GM06990 (cell line): ENCODE measurements at regions not wholly inside any gene's neighbourhood (a gene's known extent, or its start where the extent isn't known, plus 50 kb on each side); places are given as distances from the start of the nearest gene placed in this dataset.

Experiments
- DNase-seq: peaks from one replicate; pipeline ENCODE4 v3.0.0-alpha.2; 2011; ENCODE audit not compliant: insufficient read length; ENCODE audit errors: extremely low read depth
- H3K27me3 ChIP-seq: replicated peaks from 2 replicates; pipeline ENCODE4 v1.6.0; 2011; ENCODE audit warnings: low read length; ENCODE audit not compliant: control insufficient read depth, insufficient read depth
- H3K36me3 ChIP-seq: 2 replicates; pipeline ENCODE4 v1.5.1; 2011; ENCODE audit warnings: low read length; ENCODE audit not compliant: control insufficient read depth, insufficient read depth
- H3K4me3 ChIP-seq: replicated peaks from 2 replicates; pipeline ENCODE4 v1.5.1; 2011; ENCODE audit warnings: low read depth, mild to moderate bottlenecking, control low read depth, low read length
- TF ChIP-seq, protein P1 (sequence below): IDR thresholded peaks from 2 replicates; pipeline ENCODE4 v1.5.1; 2011; ENCODE audit warnings: low read length, control low read depth, mild to moderate bottlenecking, inconsistent platforms; ENCODE audit not compliant: insufficient read depth, poor library complexity, severe bottlenecking

DNA sequence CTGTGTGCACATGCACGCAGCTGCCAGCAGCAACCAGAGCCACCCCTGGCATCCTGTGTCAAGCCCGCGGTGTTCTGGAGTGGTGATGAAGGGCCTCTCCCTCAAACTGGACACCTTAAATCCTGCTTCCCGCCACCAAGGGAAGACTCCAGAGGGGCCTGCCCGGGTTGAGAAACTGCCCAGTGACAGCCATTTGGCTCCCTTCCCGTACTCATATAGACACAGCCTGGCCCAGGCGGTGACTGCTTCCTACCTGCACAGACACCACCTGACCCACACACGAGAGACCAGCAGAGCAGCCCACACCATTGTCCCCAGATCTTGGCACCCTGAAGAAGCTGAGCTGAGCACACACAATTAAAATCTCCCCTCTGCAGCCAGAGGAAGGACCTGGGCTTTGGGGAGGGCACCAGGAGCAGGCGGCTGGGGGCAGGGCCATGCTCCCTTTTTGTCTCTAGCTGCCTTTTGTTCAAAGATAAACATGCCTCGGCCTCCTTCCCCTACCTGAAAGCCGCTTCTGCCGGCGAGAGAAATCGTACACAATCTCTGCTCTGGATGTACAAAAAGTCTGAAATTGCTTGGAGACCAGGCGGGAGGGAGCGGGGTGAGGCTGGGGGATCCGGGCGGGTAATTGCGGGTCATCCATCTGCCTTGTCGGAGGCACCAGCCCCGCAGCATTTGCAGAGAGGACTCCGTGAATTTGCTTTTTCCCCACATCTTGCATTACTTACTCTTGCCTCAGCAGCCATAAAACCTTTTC is 78.4 kb downstream of the TSPAN17 start:
- no peak for DNase-seq
- Histone ChIP-seq H3K36me3 (no peaks in the 10 kb centered on the region), H3K27me3 (no peaks in the 10 kb centered on the region; the same call in none of the 2 replicates), H3K4me3 (no peak overlapping the region)
- TF ChIP-seq, protein P1, sequence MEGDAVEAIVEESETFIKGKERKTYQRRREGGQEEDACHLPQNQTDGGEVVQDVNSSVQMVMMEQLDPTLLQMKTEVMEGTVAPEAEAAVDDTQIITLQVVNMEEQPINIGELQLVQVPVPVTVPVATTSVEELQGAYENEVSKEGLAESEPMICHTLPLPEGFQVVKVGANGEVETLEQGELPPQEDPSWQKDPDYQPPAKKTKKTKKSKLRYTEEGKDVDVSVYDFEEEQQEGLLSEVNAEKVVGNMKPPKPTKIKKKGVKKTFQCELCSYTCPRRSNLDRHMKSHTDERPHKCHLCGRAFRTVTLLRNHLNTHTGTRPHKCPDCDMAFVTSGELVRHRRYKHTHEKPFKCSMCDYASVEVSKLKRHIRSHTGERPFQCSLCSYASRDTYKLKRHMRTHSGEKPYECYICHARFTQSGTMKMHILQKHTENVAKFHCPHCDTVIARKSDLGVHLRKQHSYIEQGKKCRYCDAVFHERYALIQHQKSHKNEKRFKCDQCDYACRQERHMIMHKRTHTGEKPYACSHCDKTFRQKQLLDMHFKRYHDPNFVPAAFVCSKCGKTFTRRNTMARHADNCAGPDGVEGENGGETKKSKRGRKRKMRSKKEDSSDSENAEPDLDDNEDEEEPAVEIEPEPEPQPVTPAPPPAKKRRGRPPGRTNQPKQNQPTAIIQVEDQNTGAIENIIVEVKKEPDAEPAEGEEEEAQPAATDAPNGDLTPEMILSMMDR: no peak

DNA sequence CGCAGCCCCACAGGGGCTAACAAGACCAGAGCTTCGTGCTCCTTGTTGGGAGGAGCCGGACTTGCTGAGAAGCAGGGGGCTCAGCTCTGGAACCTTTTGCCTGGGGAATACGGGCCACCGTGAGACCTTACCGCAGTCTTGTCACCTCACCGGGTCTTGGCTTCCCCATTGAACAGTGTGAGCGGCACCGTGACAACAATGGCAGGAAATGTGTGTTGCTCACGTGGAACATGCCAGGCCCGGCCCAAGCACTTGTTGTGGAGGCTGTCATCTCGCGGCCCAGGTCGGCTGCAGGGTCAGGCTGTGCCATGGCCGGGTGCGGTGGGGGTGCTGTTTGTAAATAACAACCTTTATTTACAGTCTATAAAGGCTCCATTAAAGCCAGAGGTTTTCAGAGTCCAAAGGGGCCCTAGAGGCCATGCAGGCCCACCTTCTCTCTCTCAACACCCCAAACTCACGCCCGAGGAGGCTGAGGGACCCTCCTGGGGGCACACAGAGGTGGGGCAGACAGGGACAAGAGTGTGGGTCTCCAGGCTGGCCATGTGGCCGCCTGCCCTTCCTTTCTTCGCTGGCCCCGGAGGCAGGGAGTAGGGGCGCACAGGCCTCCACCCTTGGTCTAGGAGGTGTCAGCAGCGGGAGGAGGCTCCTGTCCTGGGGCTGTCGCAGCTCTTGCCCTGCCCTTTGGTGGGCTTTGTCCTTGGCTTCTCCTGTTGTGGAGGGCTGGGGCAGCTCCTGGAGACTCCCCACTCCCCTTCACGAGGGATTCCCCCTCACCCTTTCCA is 79.7 kb downstream of the TSPAN17 start:
- H3K4me3 ChIP-seq: no peak overlapping the region
- H3K27me3 ChIP-seq: no peaks in the 10 kb centered on the region; the same call in none of the 2 replicates
- TF ChIP-seq, protein P1: no peak
- no peaks in the 10 kb centered on the region for H3K36me3 ChIP-seq
- no peak for DNase-seq

DNA sequence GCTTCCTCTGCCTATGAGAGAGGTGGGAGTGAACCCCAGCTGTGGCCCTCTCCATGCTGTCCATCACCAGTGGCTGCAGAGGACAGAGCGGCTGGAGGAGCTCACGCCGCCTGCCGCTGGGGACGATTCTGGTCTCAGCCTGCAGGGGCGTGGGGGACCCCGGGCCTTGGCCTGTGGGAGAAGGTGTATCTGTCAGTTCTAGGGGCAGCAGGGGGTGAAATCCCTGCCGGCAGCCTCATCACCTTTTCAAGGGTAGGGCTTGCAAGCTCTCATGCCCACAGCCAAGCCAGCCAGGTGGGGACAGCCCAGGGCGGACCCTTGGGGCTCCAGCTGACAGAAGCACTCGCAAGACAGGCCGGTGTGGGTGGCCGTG is 80.2 kb downstream of the TSPAN17 start:
- no peak for DNase-seq
- no peaks in the 10 kb centered on the region; the same call in none of the 2 replicates for H3K27me3 ChIP-seq
- H3K4me3 ChIP-seq: no peak overlapping the region
- H3K36me3 ChIP-seq: no peaks in the 10 kb centered on the region
- TF ChIP-seq, protein P1: no peak

DNA sequence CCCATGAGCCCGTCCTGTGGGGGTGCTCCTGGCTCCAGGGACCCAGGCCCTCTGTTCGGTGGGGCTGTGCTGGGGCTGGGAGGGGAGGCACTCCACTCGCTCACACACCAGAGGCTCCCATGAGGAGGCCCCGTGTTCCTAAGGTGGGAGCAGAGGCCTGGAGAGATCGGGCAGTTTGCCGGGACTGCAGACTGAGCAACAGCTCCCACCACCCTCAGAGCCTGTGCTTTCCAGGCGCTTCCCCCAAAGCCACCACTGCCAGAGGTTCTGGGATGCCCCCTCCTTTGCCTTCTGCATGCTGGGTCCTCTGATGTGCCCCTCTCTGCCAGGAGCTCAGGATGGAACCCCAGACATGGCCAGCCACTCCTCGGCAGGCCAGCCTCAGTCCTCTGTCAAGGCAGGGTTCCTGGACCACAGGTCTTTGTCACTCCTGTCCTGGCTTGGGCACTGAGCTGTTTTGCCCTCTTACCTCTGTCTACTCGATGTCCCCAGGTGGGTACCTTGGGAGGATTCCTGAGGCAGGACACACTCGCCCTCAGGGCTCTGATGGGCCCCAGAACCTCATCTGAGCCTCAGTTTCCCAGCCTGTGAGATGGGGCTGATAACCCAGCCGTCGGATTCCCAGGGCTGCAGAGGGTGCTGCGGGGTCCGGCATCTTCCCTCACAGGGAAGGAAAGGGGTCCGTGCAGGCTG is 80.8 kb downstream of the TSPAN17 start:
- Histone ChIP-seq H3K36me3 (no peaks in the 10 kb centered on the region), H3K27me3 (no peaks in the 10 kb centered on the region; the same call in none of the 2 replicates), H3K4me3 (no peak overlapping the region)
- TF ChIP-seq, protein P1: no peak
- no peak for DNase-seq

DNA sequence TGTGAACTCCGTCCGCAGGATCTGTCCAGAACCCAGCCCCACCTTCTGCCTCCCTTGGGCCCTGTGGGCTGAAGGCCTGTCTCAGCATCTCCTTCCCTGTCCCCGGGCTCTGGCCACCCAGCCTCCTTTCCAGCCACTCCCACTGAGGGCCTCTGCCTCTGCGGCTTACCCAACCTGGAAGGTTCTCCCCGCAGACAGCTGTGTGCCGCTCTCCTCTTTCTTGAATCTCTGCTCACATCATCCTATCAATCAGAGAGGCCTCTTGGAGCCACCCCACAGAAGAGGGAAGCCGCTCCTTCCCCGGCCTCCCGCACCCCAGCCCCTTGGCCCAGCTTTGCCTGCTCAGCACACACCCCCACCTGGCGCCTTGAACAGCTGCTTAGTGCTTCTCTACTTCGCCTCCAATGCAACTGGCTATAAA is 81.5 kb upstream of the UNC5A start:
- no peaks in the 10 kb centered on the region; the same call in none of the 2 replicates for H3K27me3 ChIP-seq
- TF ChIP-seq, protein P1: no peak
- no peak overlapping the region for H3K4me3 ChIP-seq
- DNase-seq: no peak
- no peaks in the 10 kb centered on the region for H3K36me3 ChIP-seq
